ENCODE measurements at regions not wholly inside any gene's neighbourhood (a gene's known extent, or its start where the extent isn't known, plus 50 kb on each side); places are given as distances from the start of the nearest gene placed in this dataset.

- H3K79me2 ChIP-seq (ENCODE audit: low read depth), result no peaks in the 10 kb centered on the region
- Mint-ChIP-seq H3K27me3 (ENCODE audit: insufficient read depth, low read depth) (peaks cover 6% of the 10 kb centered on the region), H3K27ac (peak overlapping the region; percentile 11), H3K4me1 (peaks cover 11% of the 10 kb centered on the region), H3K36me3 (no peaks in the 10 kb centered on the region), H3K9me3 (no peaks in the 10 kb centered on the region), H3K4me3 (no peak overlapping the region)
- H3K9me3 ChIP-seq (ENCODE audit: low read depth), result no peaks in the 10 kb centered on the region
- no peak overlapping the region for H3K4me2 ChIP-seq
- H3K4me1 ChIP-seq, result peaks cover 7% of the 10 kb centered on the region
- no peak overlapping the region for H2AFZ ChIP-seq (replicated peaks)
- no peaks in the 10 kb centered on the region for H3K36me3 ChIP-seq
- no peaks in the 10 kb centered on the region for H3K27me3 ChIP-seq
- no peak overlapping the region for H3K27ac ChIP-seq
- H4K20me1 ChIP-seq (ENCODE audit: low read depth), result no peaks in the 10 kb centered on the region
- H3K9ac ChIP-seq, result no peak overlapping the region
- no peak overlapping the region for H3K4me3 ChIP-seq
- H3F3A ChIP-seq (ENCODE audit: low read depth), result no peaks in the 10 kb centered on the region
- TF ChIP-seq CTCF (IDR thresholded peaks at IDR 0.05) (no peak), EZH2 (IDR thresholded peaks at IDR 0.05) (no peak), EZH2phosphoT487 (IDR thresholded peaks at IDR 0.05) (no peak)
- no peak for DNase-seq (ENCODE audit: low spot score)
Observed at GRCh38 chr11:76285397-76286104, 79.2 kb upstream of the WNT11 start.

GRCh38 chr11:76284161-76284560 is 77.9 kb upstream of the WNT11 start:
- Histone ChIP-seq H3K4me1 (peaks cover 7% of the 10 kb centered on the region), H3K9me3 (ENCODE audit: low read depth) (no peaks in the 10 kb centered on the region), H4K20me1 (ENCODE audit: low read depth) (no peaks in the 10 kb centered on the region), H3K36me3 (no peaks in the 10 kb centered on the region), H2AFZ (replicated peaks) (no peak overlapping the region), H3K4me3 (no peak overlapping the region), H3F3A (ENCODE audit: low read depth) (no peaks in the 10 kb centered on the region), H3K4me2 (no peak overlapping the region), H3K27ac (no peak overlapping the region), H3K27me3 (no peaks in the 10 kb centered on the region), H3K9ac (no peak overlapping the region), H3K79me2 (ENCODE audit: low read depth) (no peaks in the 10 kb centered on the region)
- no peaks in the 10 kb centered on the region for H3K9me3 Mint-ChIP-seq
- H3K27me3 Mint-ChIP-seq (ENCODE audit: insufficient read depth, low read depth), result peaks cover 8% of the 10 kb centered on the region
- H3K27ac Mint-ChIP-seq, result no peak overlapping the region
- no peaks in the 10 kb centered on the region for H3K36me3 Mint-ChIP-seq
- no peak for TF ChIP-seq CTCF (IDR thresholded peaks at IDR 0.05)
- TF ChIP-seq EZH2 (IDR thresholded peaks at IDR 0.05), result no peak
- no peak for TF ChIP-seq EZH2phosphoT487 (IDR thresholded peaks at IDR 0.05)
- peak; percentile 69 for DNase-seq (ENCODE audit: low spot score)
- no peak overlapping the region for H3K4me3 Mint-ChIP-seq
- peaks cover 12% of the 10 kb centered on the region for H3K4me1 Mint-ChIP-seq

GRCh38 chr11:76282811-76283595 is 76.7 kb upstream of the WNT11 start:
- no peak for DNase-seq (ENCODE audit: low spot score)
- Histone ChIP-seq H3K27ac (no peak overlapping the region), H3K4me1 (peaks cover 7% of the 10 kb centered on the region), H3K27me3 (no peaks in the 10 kb centered on the region), H3F3A (ENCODE audit: low read depth) (no peaks in the 10 kb centered on the region), H2AFZ (replicated peaks) (no peak overlapping the region), H3K9ac (no peak overlapping the region), H4K20me1 (ENCODE audit: low read depth) (no peaks in the 10 kb centered on the region), H3K9me3 (ENCODE audit: low read depth) (no peaks in the 10 kb centered on the region), H3K79me2 (ENCODE audit: low read depth) (no peaks in the 10 kb centered on the region), H3K4me2 (no peak overlapping the region), H3K36me3 (no peaks in the 10 kb centered on the region), H3K4me3 (no peak overlapping the region)
- H3K27me3 Mint-ChIP-seq (ENCODE audit: insufficient read depth, low read depth), result peaks cover 8% of the 10 kb centered on the region
- no peaks in the 10 kb centered on the region for H3K36me3 Mint-ChIP-seq
- no peaks in the 10 kb centered on the region for H3K9me3 Mint-ChIP-seq
- H3K4me3 Mint-ChIP-seq, result no peak overlapping the region
- H3K4me1 Mint-ChIP-seq, result peaks cover 11% of the 10 kb centered on the region
- no peak for TF ChIP-seq CTCF (IDR thresholded peaks at IDR 0.05)
- TF ChIP-seq EZH2 (IDR thresholded peaks at IDR 0.05), result no peak
- no peak for TF ChIP-seq EZH2phosphoT487 (IDR thresholded peaks at IDR 0.05)
- H3K27ac Mint-ChIP-seq, result peak overlapping the region; percentile 72

All from neural progenitor cell (in vitro differentiated cells).